ENCODE measurements at regions not wholly inside any gene's neighbourhood (a gene's known extent, or its start where the extent isn't known, plus 50 kb on each side); places are given as distances from the start of the nearest gene placed in this dataset.

DNA sequence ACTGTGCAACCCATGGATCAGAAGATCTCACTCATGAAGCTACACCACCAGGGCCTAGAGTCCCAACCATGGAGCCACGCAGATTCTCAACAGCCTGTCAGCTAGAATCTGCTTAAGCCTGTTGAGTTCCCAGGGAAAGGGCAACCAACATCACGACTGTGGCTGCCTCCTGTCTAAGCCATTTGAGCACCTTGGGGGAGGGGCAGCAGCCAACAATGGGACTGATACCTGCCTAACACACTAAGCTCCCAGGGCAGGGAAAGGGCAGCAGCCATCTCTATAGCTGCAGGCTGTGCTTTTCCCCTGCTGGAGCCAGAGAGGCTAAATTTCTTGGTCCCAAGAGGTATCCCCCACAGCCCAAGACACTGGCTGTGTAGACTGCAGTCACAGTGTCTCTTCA, 96.5 kb upstream of the TCEAL2 start:
- Histone ChIP-seq H3K27me3 (ENCODE audit: low read depth) (no peaks in the 10 kb centered on the region), H3K4me1 (no peaks in the 10 kb centered on the region), H3K9me3 (replicated peaks) (peaks cover 16% of the 10 kb centered on the region), H3K4me3 (no peak overlapping the region), H3K36me3 (no peaks in the 10 kb centered on the region), H3K27ac (replicated peaks) (no peak overlapping the region)
- DNase-seq: no peak
- TF ChIP-seq, protein P1, sequence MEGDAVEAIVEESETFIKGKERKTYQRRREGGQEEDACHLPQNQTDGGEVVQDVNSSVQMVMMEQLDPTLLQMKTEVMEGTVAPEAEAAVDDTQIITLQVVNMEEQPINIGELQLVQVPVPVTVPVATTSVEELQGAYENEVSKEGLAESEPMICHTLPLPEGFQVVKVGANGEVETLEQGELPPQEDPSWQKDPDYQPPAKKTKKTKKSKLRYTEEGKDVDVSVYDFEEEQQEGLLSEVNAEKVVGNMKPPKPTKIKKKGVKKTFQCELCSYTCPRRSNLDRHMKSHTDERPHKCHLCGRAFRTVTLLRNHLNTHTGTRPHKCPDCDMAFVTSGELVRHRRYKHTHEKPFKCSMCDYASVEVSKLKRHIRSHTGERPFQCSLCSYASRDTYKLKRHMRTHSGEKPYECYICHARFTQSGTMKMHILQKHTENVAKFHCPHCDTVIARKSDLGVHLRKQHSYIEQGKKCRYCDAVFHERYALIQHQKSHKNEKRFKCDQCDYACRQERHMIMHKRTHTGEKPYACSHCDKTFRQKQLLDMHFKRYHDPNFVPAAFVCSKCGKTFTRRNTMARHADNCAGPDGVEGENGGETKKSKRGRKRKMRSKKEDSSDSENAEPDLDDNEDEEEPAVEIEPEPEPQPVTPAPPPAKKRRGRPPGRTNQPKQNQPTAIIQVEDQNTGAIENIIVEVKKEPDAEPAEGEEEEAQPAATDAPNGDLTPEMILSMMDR (IDR thresholded peaks at IDR 0.05; ENCODE audit: borderline replicate concordance): no peak
- intact Hi-C loops (cut with micrococcal nuclease): no loop called here

DNA sequence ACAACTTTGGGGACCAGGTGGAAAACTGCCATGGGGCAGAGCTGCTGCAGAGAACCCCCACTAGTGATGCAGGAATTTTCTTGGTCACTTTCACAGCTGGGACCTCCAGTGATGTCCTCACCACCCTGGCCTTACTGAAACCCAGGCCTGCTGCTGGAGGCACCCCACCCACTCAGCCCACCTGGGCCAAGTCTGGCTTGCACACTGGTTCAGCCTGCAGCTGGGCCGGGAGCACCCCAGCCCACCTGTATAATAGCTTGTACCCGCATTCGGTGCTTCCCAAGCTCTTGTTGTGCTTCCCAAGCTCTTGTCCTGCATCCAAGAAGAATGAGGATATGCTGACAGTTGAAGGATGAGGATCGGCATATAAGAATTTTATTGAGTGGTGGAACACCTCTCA, 86.4 kb upstream of the ZMAT1 start:
- no peaks in the 10 kb centered on the region for H3K4me1 ChIP-seq
- TF ChIP-seq, protein P1 (IDR thresholded peaks at IDR 0.05; ENCODE audit: borderline replicate concordance): no peak
- intact Hi-C loops (cut with micrococcal nuclease): no loop called here
- no peaks in the 10 kb centered on the region for H3K36me3 ChIP-seq
- H3K4me3 ChIP-seq: no peak overlapping the region
- no peak overlapping the region for H3K27ac ChIP-seq (replicated peaks)
- H3K27me3 ChIP-seq (ENCODE audit: low read depth): no peaks in the 10 kb centered on the region
- H3K9me3 ChIP-seq (replicated peaks): peaks cover 13% of the 10 kb centered on the region
- DNase-seq: no peak

DNA sequence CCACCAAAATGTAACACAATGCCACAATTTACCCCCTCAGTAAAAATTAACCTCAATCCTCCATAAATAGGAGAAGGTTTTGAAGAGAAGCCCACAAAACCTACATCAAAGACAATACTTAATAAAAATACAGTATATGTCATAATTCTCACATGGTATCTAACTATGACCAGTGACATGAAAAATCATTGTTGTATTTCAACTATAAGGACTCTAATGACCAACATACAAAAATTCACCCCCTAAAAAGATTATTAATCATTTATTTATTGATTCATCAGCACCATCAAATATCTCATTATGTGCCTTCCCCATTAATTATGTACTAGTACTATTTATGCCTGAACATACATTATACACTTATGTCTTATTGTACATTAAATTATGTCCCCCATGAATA, 77.1 kb upstream of the ZMAT1 start:
- intact Hi-C loops (cut with micrococcal nuclease): no loop called here
- Histone ChIP-seq H3K27ac (replicated peaks) (no peak overlapping the region), H3K9me3 (replicated peaks) (peaks cover 6% of the 10 kb centered on the region), H3K36me3 (no peaks in the 10 kb centered on the region), H3K4me1 (no peaks in the 10 kb centered on the region), H3K4me3 (no peak overlapping the region), H3K27me3 (ENCODE audit: low read depth) (no peaks in the 10 kb centered on the region)
- TF ChIP-seq, protein P1 (IDR thresholded peaks at IDR 0.05; ENCODE audit: borderline replicate concordance): no peak
- no peak for DNase-seq

DNA sequence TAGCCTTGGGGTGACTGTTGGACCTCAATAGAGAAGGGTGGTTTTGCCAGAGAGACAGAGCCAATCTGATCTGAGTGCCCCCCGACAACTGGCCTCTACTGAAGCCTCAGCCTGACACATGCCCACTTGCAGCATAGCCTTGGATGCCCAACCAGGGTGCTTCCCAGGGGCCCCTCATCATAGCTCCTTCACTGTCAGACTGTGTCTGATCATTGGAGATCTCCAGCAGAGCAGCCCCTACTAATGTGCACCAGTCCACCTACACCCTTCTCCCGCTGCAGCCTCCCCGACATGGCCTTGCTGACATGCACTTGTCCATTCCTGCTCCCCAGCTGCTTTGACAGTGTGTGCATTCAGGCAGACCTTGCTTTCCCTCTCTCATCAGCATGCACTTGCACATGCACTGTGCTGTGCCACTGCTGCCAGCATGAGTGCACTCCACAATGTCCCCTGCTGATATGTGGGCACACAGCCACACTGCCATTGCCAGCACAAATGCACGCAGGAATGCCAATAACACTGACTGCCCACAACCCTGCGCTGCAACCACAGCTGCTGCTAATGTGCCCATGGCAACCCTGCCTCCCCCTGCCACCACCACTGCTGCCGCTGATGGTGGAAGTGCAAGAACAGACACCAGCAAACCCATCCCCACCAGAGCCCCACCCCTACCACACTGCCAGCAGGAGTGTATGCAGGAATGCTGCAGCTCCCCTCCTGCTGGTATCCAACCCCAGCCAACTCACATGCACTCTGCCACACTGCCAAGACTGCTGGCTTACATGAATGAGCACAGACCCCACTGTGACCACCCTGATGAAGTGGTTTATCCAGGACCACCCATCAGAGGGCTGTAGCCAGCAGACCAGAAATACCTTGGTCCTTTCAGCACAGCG, 68.1 kb upstream of the ZMAT1 start:
- peaks cover 11% of the 10 kb centered on the region for H3K9me3 ChIP-seq (replicated peaks)
- H3K4me3 ChIP-seq: no peak overlapping the region
- no peak for DNase-seq
- intact Hi-C loops (cut with micrococcal nuclease): no loop called here
- TF ChIP-seq, protein P1 (IDR thresholded peaks at IDR 0.05; ENCODE audit: borderline replicate concordance): no peak
- no peak overlapping the region for H3K27ac ChIP-seq (replicated peaks)
- H3K27me3 ChIP-seq (ENCODE audit: low read depth): no peaks in the 10 kb centered on the region
- H3K36me3 ChIP-seq: no peaks in the 10 kb centered on the region
- no peaks in the 10 kb centered on the region for H3K4me1 ChIP-seq

DNA sequence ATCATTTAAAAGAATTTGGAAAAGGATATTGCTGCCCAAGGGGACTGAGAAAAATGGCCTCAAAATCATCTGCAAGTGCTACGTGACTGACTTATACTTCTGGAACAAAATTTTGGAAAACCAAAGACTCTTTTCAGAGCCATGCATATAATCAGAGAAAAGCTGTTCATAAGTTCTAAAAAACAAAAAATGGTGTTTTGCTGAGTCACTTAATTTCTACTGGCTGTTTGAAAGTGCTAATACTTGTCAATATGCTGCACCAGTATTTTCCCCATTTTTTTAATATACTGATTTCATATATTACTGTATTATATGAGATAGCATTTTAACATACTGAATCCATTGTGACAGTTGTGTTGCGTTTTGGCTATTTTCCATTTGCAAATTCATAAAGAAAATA, 61.5 kb upstream of the ZMAT1 start:
- TF ChIP-seq, protein P1 (IDR thresholded peaks at IDR 0.05; ENCODE audit: borderline replicate concordance): no peak
- H3K9me3 ChIP-seq (replicated peaks): no peaks in the 10 kb centered on the region
- no peaks in the 10 kb centered on the region for H3K27me3 ChIP-seq (ENCODE audit: low read depth)
- no peak for DNase-seq
- H3K4me1 ChIP-seq: no peaks in the 10 kb centered on the region
- H3K4me3 ChIP-seq: no peak overlapping the region
- no peak overlapping the region for H3K27ac ChIP-seq (replicated peaks)
- H3K36me3 ChIP-seq: no peaks in the 10 kb centered on the region
- intact Hi-C loops (cut with micrococcal nuclease): no loop called here
